Renal pelvis (tissue), 1 donor: ENCODE measurements at regions not wholly inside any gene's neighbourhood (a gene's known extent, or its start where the extent isn't known, plus 50 kb on each side); places are given as distances from the start of the nearest gene placed in this dataset.

Experiments used
- DNase-seq: peaks from one replicate; pipeline ENCODE4 v3.0.0-alpha.2; 2013

DNA sequence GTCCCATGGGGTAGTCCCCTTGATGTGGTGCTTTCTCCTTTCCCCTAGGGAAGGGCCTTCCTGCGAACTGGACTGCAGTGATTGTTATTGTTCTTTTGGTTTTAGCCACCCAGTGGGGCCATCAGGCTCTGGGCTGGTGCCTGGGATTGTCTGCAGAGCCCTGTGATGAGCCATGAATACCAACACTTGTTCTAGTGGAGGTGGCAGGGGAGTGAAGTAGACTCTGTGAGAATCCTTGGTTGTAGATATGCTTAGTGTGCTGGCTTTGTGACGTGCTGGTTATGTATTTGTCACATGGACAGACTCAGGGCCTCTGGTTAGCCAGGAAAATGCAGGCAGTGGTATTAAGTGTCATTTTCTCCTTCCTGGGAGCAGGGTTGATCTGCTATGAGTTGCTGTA lies 51.8 kb upstream of the NDUFB4 start:
- no peak for DNase-seq

- no peak for DNase-seq
These were observed 59.5 kb upstream of the NDUFB4 start for GRCh38 chr3:120536642-120537041.

- no peak for DNase-seq
These were observed 63.2 kb upstream of the NDUFB4 start for GRCh38 chr3:120532969-120533368.

- no peak for DNase-seq
These were observed 68.0 kb upstream of the NDUFB4 start for GRCh38 chr3:120528163-120528562.

DNA sequence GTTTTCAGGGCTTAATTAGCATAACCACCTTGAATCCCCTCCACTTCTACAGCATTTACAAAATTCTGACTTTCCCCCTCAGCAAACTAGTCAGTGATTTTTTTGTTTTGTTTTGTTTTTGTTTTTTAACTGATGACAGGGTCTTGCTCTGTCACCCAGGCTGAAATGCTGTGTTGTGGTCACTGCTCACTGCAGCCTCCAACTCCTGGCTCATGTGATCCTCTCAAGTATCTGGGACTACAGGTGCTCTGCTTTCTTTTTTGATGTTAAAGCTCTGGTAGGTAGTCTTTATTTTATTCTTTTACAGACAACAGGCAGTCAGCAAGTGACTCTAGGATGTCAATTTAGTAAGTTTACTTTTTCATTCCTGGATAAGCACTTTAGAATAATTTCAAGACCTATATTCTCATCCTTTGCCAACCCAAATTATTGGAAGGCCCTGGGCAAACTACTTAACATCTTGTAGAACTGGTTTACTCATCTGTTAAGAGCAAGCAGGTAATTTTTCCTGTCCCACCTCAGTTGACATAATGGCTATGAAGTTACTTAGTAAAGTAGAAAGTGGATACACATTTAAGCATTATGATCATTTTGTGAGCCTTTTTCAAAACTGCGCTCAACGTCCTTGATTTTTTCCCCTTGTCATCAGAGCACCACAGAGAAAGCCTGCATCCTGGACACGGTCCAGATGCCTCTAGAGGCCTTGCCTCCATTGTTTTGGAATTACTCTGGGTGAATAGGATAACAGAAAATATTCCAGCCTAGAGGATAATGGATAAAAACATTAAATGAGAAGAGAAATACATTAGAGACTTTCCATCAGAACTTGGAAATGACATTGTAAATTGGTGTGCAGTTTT lies 69.9 kb upstream of the NDUFB4 start:
- DNase-seq: no peak

GRCh38 chr3:120524171-120524923 lies 71.8 kb upstream of the NDUFB4 start:
- DNase-seq: no peak

DNA sequence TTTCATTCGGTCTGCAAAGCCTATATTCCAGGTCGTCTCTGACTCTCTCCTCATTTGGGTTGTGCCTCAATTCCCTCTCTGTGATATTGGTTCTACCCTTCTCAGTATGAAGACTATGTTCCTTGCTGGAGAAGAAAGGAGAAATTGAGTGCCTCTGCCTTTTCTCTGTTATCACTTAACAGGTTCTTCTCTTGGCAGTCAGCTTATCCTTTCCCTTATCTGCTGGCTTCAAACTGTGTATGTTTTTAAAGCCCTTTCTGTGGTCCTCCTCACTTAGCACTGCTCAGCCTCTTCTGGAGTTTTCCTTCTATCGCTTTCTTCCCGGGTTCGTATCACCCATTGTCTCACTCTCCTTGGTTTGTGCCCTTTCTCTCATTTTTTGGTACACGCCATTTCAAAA lies 65.3 kb upstream of the FSTL1 start:
- no peak for DNase-seq

GRCh38 chr3:120512655-120513054 lies 61.9 kb upstream of the FSTL1 start:
- no peak for DNase-seq

- DNase-seq: peak; percentile 49
These were observed 56.3 kb upstream of the FSTL1 start for GRCh38 chr3:120506828-120507774.

DNA sequence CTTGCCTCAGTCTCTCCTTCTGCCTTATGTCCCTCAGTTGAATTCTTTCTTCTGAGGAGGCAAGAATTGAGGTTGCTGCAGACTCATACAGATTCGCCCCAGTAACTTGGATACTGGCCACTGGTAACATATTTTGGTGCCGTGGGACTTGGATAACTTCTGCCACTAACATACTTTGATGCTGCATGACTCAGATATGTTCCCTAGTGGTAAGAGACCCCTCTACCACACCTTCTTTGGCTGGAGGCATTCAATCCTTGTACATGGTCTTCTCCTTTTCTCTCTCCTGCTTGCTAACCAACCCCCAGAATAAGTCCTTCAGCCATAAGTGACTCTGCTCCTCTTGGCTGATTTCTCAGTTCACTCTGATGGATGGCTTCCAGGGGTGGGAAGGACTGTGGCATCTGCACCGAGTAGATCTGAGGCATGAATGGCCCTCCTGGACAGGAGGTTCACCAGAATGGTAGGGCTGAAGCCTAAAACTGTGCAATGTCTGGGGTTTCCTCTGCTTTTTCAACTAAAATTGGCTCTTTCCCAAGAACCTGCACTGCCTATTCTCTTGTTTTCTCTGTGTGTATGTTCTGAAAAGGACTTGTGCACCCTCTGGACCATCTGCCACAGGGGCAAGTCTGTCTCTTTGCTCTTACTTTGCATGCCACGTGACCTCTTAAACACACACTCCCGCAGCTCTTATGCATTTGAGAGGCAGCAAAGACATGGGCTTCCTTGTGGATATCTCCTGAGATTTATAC lies 55.5 kb upstream of the FSTL1 start:
- DNase-seq: no peak

- DNase-seq: no peak
These were observed 53.2 kb upstream of the FSTL1 start for GRCh38 chr3:120503727-120504616.

GRCh38 chr3:120502116-120502515 lies 51.3 kb upstream of the FSTL1 start:
- no peak for DNase-seq
